WTC11 (cell line): ENCODE measurements at regions not wholly inside any gene's neighbourhood (a gene's known extent, or its start where the extent isn't known, plus 50 kb on each side); places are given as distances from the start of the nearest gene placed in this dataset.
"Not testable (repeated sequence)": the region's sequence is repeated elsewhere in the genome, so short reads cannot be mapped to it uniquely, and the experiment has no call there.

Experiments
- CREB1 ChIP-seq: sonication (generic); formaldehyde crosslinking; IDR thresholded peaks from 2 replicates; pipeline ENCODE4 v1.8.0; 2023; ENCODE audit warnings: mild to moderate bottlenecking, missing genetic modification reagents
- FOXK1 ChIP-seq: sonication (generic); formaldehyde crosslinking; IDR thresholded peaks from 2 replicates; pipeline ENCODE4 v1.8.0; 2022; ENCODE audit warnings: mild to moderate bottlenecking, moderate library complexity, missing genetic modification reagents
- FOXP1 ChIP-seq: sonication (generic); formaldehyde crosslinking; IDR thresholded peaks from 2 replicates; pipeline ENCODE4 v1.8.0; 2022; ENCODE audit warnings: missing genetic modification reagents, mild to moderate bottlenecking, moderate library complexity, borderline replicate concordance
- NR3C1 ChIP-seq: sonication (generic); formaldehyde crosslinking; conservative IDR thresholded peaks from 2 replicates; pipeline ENCODE4 v1.8.1; 2023; ENCODE audit warnings: low read depth, mild to moderate bottlenecking, missing genetic modification reagents
- ZNF423 ChIP-seq: fragments of 250-450 bp; sonication (Bioruptor Pico); IDR thresholded peaks from 2 replicates; pipeline ENCODE4 v2.1.2; 2022; ENCODE audit warnings: mild to moderate bottlenecking, moderate library complexity
- TF ChIP-seq, protein P1 (sequence below): fragments of 200-600 bp; IDR thresholded peaks from 2 replicates; pipeline ENCODE4 v1.8.0; 2022; ENCODE audit warnings: antibody characterized with exemption
- TF ChIP-seq, protein P2 (sequence below): sonication (generic); formaldehyde crosslinking; IDR thresholded peaks from 2 replicates; pipeline ENCODE4 v1.8.0; 2022; ENCODE audit warnings: mild to moderate bottlenecking, missing genetic modification reagents
- TF ChIP-seq, protein P3 (sequence below): sonication (generic); formaldehyde crosslinking; IDR thresholded peaks from 2 replicates; pipeline ENCODE4 v1.8.1; 2023; ENCODE audit warnings: mild to moderate bottlenecking, moderate library complexity, missing genetic modification reagents
- TF ChIP-seq, protein P4 (sequence below): sonication (generic); formaldehyde crosslinking; conservative IDR thresholded peaks from 2 replicates; pipeline ENCODE4 v1.8.1; 2022; ENCODE audit warnings: mild to moderate bottlenecking, missing genetic modification reagents
- TF ChIP-seq, protein P5 (sequence below): sonication (generic); formaldehyde crosslinking; IDR thresholded peaks from 2 replicates; pipeline ENCODE4 v1.8.1; 2023; ENCODE audit warnings: mild to moderate bottlenecking, missing genetic modification reagents, borderline replicate concordance

DNA sequence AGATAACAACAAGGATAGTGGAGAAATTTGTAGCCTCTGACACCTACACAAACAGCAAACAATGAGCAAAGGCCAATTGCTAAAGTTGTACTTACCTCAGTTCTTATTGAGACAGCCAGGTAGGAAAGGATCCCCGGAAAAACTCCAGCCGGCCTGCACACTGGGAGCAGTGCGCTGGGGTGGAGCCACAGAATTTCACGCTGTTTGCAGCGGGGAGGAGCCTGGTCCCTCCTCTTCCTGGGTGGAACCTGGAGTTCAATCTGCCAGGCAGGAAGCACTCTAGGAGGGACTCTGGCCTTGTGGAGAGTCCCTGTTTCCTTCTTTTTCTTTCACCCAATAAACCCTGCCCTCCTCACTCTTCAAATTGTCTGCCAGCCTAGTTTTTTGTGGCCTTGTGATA lies 382.6 kb upstream of the TGIF2LX start:
- TF ChIP-seq, protein P1, sequence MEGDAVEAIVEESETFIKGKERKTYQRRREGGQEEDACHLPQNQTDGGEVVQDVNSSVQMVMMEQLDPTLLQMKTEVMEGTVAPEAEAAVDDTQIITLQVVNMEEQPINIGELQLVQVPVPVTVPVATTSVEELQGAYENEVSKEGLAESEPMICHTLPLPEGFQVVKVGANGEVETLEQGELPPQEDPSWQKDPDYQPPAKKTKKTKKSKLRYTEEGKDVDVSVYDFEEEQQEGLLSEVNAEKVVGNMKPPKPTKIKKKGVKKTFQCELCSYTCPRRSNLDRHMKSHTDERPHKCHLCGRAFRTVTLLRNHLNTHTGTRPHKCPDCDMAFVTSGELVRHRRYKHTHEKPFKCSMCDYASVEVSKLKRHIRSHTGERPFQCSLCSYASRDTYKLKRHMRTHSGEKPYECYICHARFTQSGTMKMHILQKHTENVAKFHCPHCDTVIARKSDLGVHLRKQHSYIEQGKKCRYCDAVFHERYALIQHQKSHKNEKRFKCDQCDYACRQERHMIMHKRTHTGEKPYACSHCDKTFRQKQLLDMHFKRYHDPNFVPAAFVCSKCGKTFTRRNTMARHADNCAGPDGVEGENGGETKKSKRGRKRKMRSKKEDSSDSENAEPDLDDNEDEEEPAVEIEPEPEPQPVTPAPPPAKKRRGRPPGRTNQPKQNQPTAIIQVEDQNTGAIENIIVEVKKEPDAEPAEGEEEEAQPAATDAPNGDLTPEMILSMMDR = not testable (repeated sequence)
- TF ChIP-seq ZNF423 (CRISPR knock-in tag); FOXK1 (CRISPR knock-in tag); NR3C1 (CRISPR knock-in tag); CREB1 (CRISPR knock-in tag); FOXP1: not testable (repeated sequence)
- TF ChIP-seq, protein P2, sequence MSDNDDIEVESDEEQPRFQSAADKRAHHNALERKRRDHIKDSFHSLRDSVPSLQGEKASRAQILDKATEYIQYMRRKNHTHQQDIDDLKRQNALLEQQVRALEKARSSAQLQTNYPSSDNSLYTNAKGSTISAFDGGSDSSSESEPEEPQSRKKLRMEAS = not testable (repeated sequence)
- TF ChIP-seq, protein P3, sequence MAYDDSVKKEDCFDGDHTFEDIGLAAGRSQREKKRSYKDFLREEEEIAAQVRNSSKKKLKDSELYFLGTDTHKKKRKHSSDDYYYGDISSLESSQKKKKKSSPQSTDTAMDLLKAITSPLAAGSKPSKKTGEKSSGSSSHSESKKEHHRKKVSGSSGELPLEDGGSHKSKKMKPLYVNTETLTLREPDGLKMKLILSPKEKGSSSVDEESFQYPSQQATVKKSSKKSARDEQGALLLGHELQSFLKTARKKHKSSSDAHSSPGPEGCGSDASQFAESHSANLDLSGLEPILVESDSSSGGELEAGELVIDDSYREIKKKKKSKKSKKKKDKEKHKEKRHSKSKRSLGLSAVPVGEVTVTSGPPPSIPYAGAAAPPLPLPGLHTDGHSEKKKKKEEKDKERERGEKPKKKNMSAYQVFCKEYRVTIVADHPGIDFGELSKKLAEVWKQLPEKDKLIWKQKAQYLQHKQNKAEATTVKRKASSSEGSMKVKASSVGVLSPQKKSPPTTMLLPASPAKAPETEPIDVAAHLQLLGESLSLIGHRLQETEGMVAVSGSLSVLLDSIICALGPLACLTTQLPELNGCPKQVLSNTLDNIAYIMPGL (CRISPR knock-in tag) = not testable (repeated sequence)
- TF ChIP-seq, protein P4, sequence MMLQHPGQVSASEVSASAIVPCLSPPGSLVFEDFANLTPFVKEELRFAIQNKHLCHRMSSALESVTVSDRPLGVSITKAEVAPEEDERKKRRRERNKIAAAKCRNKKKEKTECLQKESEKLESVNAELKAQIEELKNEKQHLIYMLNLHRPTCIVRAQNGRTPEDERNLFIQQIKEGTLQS (CRISPR knock-in tag) = not testable (repeated sequence)
- TF ChIP-seq, protein P5, sequence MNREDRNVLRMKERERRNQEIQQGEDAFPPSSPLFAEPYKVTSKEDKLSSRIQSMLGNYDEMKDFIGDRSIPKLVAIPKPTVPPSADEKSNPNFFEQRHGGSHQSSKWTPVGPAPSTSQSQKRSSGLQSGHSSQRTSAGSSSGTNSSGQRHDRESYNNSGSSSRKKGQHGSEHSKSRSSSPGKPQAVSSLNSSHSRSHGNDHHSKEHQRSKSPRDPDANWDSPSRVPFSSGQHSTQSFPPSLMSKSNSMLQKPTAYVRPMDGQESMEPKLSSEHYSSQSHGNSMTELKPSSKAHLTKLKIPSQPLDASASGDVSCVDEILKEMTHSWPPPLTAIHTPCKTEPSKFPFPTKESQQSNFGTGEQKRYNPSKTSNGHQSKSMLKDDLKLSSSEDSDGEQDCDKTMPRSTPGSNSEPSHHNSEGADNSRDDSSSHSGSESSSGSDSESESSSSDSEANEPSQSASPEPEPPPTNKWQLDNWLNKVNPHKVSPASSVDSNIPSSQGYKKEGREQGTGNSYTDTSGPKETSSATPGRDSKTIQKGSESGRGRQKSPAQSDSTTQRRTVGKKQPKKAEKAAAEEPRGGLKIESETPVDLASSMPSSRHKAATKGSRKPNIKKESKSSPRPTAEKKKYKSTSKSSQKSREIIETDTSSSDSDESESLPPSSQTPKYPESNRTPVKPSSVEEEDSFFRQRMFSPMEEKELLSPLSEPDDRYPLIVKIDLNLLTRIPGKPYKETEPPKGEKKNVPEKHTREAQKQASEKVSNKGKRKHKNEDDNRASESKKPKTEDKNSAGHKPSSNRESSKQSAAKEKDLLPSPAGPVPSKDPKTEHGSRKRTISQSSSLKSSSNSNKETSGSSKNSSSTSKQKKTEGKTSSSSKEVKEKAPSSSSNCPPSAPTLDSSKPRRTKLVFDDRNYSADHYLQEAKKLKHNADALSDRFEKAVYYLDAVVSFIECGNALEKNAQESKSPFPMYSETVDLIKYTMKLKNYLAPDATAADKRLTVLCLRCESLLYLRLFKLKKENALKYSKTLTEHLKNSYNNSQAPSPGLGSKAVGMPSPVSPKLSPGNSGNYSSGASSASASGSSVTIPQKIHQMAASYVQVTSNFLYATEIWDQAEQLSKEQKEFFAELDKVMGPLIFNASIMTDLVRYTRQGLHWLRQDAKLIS (CRISPR knock-in tag) = not testable (repeated sequence)
